NOMO-1 treated with DMSO at 0.1 percent for 48 hours (cell line): ENCODE measurements at regions not wholly inside any gene's neighbourhood (a gene's known extent, or its start where the extent isn't known, plus 50 kb on each side); places are given as distances from the start of the nearest gene placed in this dataset.
A peak's percentile ranks its signal among the peaks of the same experiment; 100 is the strongest.
"Not testable (repeated sequence)": the region's sequence is repeated elsewhere in the genome, so short reads cannot be mapped to it uniquely, and the experiment has no call there.

Source experiments
- DNase-seq: peaks from one replicate; lab custom pipeline; 2025; ENCODE audit not compliant: unreplicated experiment; lab: John Stamatoyannopoulos, UW

DNA sequence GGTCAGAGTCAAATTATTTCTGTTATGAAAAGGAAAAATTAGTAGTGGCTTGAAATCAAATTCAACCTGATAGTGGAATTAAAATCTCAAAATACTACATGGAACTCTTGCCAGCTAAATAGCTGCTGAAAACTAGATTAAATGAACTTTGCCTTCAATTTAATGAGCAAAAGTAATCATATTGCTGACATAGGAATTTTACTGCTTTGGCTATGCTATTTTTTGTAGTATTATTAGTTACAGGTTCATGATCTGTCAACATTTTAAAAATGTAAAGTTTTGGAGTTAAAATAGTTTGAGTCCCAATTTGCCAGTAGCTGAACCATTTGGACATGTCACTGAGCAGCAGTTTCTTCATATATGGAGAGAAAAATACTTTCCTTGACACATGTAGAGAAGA, 81.4 kb downstream of the RERGL start:
- DNase-seq, result no peak

DNA sequence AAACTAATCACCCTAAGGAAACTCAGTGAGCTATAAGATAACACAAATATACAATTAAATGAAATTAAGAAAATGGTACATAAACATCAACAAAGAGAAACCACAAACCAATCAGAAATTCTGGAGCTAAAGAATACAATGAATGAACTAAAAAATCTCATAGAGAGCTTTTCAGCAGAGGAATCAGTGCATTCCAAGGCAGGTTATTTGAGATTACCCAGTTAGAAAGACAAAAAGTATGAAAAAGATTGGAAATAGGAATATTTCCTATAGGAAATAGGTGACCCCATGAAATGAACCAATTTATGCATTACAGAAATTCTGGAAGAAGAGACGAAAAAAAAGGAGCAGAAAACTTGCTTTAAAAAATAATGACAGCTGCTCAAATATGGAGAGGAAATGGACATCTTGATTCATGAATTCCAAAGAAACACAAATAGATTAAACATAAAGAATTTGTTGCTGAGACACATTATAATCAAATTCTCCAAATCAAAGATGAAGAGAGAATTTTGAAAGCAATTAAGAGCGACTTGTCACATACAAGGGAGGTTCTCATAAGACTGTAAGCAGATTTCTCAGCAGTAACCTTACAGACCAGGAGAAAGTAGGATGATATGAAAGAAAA, 90.7 kb downstream of the RERGL start:
- DNase-seq, result no peak

DNA sequence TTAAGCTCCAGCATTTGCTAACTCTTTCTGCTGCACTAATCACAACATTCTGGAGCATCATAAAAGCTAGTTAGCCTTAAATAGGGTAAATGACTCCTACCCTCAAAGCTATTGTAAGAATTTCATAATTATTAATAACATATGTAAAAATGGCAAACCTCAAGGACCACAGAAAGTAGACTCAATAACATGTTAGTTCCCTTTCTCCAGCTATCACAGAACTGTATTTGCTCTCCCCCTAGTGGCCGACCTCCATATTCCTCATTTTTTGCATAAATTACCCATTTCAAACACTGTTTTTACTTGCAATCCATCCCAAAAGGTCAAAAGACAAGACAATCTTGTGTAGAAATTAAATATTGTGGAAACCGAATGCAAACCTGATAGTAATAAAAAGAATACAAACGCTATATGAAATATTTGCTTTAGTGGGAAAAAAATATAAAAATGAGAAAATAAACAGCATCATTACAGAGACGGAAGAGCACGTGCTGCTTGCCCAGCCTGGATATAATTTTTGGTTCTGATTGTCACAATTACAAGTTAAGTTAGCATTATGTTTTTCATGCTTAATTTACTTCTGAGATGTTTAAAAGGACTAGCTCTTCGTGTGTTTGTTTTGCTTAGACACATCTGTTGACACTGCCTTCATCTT, 97.9 kb downstream of the RERGL start:
- peak; percentile 50 for DNase-seq

DNA sequence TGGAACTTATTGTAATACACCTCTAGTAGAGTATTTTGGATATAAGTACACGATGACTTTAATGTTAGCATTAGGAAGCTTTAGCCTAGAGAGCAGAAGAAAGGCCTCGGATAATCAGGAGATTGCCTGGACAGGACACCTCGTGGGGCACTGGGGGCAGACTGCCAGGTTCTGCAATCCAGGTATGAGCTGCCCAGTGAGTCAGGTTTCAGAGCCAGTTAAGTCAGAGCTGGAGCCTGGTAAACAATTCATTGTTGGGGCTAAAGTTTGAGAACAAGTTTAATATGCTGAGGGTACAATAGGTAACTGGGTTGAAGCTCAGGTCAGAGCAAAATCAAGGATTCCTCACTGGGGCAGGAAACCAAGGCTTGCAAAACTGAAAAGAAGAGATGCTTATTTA, 107.4 kb downstream of the RERGL start:
- DNase-seq, result no peak

DNA sequence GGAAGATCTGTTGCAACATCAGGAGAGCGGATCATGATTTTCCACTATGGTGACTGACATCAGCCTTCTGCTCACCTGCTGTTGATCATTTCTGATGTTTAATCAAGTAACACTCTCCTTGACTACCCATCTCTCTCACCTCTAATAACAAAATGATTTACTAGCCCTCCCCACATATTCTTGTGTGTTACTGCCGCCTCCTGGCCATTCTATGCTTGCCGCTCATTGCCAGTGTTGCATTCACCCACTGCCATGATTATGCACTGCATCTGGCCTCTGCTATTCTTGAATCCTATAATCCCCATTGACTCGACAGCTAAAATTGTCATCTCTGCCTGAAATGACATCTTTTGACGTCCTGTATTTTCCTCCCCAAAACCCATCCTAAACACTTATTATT, 113.8 kb downstream of the RERGL start:
- DNase-seq, result no peak

DNA sequence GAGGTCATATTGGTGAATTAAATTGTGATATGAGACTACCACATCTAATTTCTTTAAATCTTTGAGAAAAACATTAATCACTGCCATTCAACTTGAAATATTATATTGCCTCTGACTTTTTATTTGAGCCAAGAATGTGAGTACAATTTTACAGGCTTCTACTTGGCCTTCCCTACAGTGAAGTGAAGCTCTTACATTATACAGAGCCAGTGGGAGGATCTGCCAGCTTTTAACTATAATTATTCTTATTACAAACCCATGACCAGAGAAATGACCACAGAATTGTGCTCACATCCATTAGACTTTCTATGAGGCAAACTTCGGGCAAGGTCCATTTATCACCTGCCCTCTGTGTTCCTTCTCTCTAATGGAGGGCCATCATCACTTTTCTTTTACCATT, 114.2 kb downstream of the RERGL start:
- no peak for DNase-seq

DNA sequence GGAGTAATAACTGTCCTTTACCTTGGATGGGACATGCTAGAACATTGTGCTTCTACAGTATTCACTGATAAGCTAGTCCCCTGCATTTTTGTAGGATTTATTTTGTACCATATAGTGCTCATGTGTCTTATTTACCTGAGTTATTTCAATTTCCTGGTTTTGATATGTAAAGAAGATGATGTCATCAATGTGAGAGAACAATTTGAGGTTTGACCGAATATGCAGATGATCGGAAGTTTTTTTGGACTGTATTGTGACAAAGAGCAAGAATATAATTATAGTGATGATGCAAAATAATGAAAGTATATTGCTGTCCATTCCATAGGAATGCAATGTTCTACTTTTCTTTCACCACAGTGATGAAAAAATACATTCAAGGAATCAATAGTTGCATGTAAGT, 114.8 kb downstream of the RERGL start:
- no peak for DNase-seq

DNA sequence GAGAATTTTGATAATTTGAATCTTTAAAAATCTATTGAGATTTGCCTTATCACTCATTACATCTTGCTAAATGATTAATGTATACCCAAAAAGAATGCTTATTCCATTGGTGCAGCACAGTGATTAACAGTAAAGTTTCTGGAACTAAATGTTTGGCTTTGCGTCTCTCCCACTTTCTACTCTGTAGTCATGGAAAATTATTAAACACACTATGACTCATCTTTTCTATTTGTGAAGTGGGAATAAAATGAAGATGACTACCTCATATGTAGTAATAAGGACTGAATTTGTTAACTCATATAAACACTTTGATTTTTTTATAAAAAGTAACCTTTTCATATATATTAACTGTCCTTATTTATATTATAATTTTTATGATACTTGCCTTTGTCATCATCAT, 118.1 kb downstream of the RERGL start:
- DNase-seq, result no peak

DNA sequence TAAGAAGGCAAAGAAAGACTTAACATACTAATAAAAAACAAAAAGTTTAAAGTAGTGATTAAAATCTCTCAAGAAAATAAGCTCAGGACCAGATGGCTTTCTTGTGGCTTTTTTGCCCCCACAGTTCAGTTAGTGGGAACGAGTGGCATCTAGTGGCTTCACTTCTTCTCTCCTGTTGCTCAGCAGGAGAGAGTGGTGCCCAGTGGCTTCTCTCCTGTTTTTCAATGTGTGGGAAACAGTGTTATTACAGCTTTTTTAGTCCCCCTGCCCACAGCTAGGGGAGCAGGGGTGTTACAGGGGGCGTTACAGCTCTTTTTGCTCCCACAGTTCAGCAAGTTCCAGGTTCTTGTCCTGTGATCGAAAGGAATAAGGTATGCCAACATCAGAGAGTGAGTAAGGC, 135.2 kb downstream of the RERGL start:
- no peak for DNase-seq

DNA sequence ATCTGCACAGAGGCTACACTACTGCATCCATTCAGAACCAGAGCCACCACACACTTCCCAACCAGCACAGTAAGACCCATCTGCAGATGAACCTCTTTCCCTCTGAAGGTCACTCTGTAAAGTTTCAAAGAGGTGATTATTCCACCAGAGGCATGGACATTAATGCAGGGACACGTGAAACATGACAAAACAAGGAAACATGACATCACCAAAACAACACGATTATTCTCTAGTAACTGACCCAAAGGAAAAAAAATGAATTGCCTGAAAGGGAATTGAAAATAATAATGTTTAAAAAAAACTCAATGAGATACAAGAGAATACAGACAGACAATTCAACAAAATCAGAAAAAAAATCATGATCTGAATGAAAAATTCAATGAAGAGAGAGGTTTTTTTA, 139.1 kb downstream of the RERGL start:
- DNase-seq, result no peak

DNA sequence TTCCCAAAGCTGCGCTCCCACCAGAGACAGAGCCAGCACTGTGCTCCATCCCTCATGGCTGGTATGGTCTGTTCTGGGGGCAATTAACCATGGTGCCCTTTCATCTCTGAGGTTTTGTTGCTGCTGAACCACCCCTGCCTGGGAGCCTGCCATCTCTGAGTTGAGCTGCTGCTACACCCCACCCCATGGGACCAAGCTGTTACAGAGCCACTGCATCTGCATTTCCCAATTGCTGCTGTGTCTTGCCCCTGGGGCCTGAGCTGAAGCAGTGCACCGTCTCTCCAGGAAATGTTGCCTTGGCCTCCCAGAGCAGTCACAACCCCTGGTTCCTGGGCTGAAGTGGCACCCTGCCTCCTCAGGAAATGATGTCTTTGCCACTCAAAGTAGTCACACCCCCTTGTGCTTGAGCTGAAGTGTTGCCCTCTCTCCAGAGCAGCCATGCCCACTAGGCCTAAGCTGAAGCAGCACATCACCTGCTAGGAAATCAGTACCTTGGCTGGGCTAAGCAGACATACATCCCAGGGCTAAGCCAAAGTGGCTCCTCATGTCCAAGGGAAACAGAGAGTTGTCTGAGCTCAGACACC, 140.3 kb downstream of the RERGL start:
- DNase-seq, result no peak

DNA sequence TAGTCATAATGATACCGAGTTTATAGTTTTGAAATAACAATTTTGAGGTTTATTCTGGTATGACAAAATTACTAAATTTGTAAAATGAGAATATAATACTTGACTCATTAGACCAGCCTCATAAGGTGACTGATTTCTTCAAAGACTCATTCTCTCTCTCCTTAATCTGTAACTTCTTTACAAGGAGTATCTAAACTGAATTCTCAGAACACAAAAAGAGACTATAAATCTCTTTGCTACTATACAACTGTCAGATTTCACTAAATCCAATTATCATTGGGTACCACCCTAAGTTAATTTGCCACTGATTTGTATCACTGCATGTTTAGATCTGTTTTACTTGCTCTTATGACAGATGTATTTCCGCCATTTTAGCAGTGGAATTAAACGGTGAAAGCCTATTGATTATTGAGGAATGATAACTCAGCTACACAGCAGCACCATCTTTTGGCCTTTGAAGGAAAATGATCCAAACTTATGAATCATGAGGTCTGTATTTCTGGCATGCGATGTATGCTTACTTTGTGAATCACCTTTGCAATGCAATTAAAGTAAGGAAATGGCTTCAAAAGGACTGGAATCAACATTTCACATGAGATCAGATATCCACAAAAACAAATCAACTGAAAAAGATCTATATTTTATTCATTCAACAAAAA, 161.2 kb downstream of the RERGL start:
- no peak for DNase-seq

DNA sequence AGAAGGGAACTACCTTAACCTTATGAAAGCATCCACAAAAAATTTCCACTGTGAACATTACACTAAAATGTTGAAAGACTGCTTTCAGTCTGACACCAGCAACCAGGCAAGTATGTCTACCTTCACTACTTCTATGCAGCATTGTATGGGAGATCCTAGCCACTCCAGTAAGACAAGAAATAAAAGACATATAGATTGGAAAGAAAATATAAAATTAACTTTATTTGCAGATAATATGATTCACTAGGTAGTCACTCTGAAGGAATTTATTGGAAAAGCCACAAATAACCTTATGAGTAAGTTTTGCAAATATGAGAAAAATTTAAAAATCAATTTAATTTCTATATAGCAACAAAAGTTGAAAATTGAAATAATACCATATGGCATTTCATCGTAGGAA, 172.0 kb downstream of the RERGL start:
- DNase-seq, result no peak

DNA sequence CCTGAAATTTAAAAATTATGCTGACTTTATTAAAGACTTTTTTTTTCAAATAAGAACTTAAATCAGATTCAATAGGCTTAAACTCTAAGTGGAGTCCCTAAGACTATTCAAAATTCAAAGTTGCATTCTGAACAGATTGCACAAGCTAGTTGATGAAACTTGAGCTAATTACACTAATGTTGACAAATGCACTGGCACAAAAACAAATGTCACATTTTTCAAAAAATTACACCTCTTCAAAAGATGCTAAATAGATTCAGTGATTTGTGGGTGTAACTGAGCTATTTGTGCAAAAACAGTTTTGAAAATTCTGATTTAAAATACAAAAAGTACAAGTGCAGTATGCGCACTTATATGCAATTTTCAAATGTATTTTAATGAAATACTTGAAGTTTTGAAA, 205.4 kb downstream of the RERGL start:
- no peak for DNase-seq

DNA sequence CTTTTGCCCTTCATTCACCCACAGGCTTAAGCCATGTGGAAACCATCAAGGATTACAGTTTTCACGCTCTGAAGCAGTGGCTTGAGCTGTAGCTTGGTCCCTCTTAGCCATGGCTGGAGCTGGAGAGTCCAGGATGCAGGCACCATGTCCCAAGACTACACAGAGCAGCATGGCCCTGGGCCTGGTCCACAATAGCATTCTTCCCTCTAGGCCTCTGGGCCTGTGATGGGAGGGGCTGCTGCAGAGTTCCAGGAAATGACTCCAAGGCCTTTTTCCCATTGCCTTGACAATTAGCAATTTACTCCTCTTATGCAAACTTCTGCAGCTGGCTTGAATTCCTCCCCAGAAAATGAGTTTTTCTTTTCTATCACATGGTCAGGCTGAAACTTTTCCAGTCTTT, 211.3 kb downstream of the RERGL start:
- DNase-seq, result no peak

DNA sequence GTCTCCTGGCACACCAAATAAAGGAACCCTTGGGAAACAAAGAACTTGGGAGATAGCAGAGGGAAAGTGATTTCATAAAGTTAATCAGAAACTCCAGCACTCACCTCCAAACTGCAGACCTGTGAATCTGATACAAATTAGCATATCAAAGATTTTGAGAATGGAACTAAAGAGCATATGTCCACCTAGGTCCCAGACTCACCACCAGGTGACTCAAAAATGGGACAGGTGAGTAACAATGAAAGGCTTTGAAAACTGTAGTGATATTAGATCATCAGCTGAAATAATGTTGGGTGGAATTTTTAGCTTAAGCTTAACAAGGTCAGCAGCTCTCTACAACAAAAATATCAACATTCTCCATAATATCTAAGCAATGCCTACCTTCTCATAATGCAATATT, 214.8 kb downstream of the RERGL start:
- DNase-seq, result no peak

DNA sequence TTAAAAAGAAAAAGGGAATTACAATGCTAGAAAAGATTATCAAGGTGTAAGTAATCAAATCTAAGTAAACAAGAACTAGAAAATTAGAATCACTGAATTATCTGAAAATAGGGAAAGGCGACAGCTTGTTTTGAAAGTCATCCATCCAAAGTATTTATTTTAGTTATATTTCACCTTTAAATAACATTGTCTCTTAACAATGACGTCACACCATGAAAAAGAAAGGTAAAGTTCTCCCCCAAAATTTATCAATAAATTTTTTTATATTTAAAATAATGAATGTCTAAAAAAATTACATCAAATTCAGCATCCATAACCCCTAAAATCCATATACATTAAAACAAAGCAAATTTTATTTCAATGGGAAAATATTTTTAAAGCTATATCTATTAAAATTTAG, 223.2 kb downstream of the RERGL start:
- DNase-seq, result no peak

DNA sequence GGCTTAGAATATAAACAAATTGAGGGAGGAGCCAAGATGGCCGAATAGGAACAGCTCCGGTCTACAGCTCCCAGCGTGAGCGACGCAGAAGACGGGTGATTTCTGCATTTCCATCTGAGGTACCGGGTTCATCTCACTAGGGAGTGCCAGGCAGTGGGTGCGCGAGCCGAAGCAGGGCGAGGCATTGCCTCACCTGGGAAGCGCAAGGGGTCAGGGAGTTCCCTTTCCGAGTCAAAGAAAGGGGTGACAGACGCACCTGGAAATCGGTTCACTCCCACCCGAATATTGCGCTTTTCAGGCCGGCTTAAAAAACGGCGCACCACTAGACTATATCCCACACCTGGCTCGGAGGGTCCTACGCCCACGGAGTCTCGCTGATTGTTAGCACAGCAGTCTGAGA, 234.4 kb downstream of the RERGL start:
- not testable (repeated sequence) for DNase-seq

DNA sequence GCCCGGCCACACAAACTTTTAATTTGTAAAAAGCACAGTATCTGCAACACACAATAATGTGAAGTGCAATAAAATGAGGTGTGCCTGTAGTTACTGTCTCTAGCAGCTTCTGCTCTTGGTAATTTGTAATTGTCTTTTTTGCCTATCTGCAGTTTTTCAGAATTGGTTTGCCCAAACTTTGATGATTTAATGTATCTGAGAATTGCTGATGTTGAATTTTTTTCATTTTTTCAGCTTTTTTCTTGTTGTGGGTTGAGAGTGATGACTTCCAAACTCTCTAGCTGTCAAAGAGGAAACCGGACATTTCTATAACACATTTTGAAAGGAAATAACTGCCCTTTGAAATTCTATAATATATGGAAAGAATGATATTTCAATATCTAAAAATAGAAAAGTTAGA, 236.9 kb downstream of the RERGL start:
- no peak for DNase-seq

DNA sequence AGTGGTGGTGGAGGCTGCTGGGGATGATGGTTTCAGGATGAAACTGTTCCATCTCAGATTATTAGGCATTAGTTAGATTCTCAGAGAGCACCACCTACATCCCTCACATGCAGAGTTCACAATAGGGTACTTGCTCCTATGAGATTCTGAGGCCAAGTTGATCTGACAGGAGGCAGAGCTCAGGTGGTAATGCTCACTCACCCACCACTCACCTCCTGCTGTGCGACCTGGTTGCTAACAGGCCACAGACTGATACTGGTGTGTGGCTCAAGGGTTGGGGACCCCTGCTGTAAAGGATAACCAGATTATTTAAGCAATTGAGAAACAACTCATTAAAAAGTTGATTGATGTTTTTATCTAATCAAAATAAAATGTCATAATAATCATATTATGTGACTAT, 248.5 kb downstream of the RERGL start:
- DNase-seq, result no peak

DNA sequence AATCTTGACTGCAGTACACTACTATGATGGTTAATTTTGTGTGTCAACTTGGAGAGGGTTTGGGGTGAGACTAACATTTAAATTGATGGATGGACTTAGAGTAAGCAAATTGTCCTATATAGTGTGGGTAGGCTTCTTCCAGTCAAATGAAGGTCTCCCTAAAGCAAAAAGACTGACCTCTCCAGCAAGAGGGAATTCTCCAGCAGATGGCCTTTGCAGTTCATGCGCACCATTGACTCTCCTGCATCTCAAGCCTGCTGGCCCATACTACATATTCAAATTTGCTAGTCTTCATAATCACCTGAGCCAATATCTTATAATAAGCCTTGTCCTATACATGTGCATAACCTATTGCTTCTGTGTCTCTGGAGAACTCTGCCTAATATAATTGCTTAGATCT, 260.2 kb downstream of the RERGL start:
- no peak for DNase-seq

DNA sequence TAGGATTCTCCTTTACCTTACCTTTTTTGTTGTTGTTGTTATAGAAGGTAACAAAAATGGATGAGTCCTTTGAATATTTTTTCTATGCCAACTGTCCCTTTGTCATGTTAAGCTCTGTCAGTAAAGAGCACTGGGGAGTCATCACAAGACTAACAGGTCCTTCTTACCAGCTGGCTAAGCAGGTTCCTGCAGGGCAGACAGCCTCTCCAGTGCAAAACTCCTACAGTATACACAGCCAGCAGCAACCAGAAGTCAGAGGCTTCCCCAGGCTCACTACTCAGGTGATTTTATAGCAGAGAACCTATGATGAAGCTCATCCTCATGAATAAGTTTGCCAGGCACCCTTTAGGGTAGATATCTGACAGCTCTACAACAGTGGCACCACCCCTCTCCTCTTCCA, 271.1 kb downstream of the RERGL start:
- no peak for DNase-seq
